Natural killer cell (primary cell): ENCODE measurements at regions not wholly inside any gene's neighbourhood (a gene's known extent, or its start where the extent isn't known, plus 50 kb on each side); places are given as distances from the start of the nearest gene placed in this dataset.

ENCODE experiments used
- ATAC-seq, 3 donors: fragments of 150-1000 bp in 2 of 3; fragments of 200-7000 bp in 1 of 3; cut with Tn5 transposase; 1 replicate in 1 of 3; 2 replicates in 2 of 3; pipeline ENCODE4 v1.10.0; 2021; ENCODE audit warnings: mild to moderate bottlenecking in 2 of 3, moderate library complexity in 2 of 3
- DNase-seq, 2 donors: peaks; one replicate each; pipeline versions ENCODE4 v3.0.0 to v3.0.0-alpha.2; 2013 to 2021; ENCODE audit warnings: mixed read lengths in 1 of 2
- H3K27ac ChIP-seq: one replicate; pipeline ENCODE4 v1.5.1; 2013; ENCODE audit warnings: mild to moderate bottlenecking, low read length
- H3K27me3 ChIP-seq: one replicate; pipeline ENCODE4 v1.6.1; 2013; ENCODE audit warnings: low read length; ENCODE audit not compliant: control insufficient read depth, insufficient read depth
- H3K36me3 ChIP-seq: one replicate; pipeline ENCODE4 v1.6.1; 2013; ENCODE audit warnings: low read length; ENCODE audit not compliant: control insufficient read depth, insufficient read depth
- H3K4me1 ChIP-seq: one replicate; pipeline ENCODE4 v1.6.1; 2013; ENCODE audit warnings: low read length; ENCODE audit not compliant: control insufficient read depth, insufficient read depth
- H3K4me3 ChIP-seq: one replicate; pipeline ENCODE4 v1.5.1; 2013; ENCODE audit warnings: low read length
- H3K9me3 ChIP-seq: one replicate; pipeline ENCODE4 v1.6.1; 2013; ENCODE audit warnings: low read length; ENCODE audit not compliant: control insufficient read depth, insufficient read depth
- H3K27ac Mint-ChIP-seq, 2 donors: one replicate each; pipeline ENCODE4 v1.8.0; 2022; ENCODE audit warnings: mild to moderate bottlenecking in 2 of 2, mixed read lengths in 2 of 2, moderate library complexity in 1 of 2
- H3K27me3 Mint-ChIP-seq, 2 donors: one replicate each; pipeline ENCODE4 v1.8.0; 2022; ENCODE audit warnings: low read depth in 2 of 2, mixed read lengths in 2 of 2
- H3K36me3 Mint-ChIP-seq: one replicate; pipeline ENCODE4 v1.8.0; 2022; ENCODE audit warnings: mixed read lengths
- H3K4me1 Mint-ChIP-seq, 2 donors: one replicate each; pipeline ENCODE4 v1.8.0; 2022; ENCODE audit warnings: mixed read lengths in 2 of 2
- H3K4me3 Mint-ChIP-seq: one replicate; pipeline ENCODE4 v1.8.0; 2022; ENCODE audit warnings: mild to moderate bottlenecking, moderate library complexity, mixed read lengths
- H3K9me3 Mint-ChIP-seq, 2 donors: one replicate each; pipeline ENCODE4 v1.8.0; 2022; ENCODE audit warnings: mixed read lengths in 2 of 2
- WGBS: methylation state at CpG from one replicate; pipeline ENCODE4 v1.1.7; 2013; ENCODE audit warnings: missing lambda C conversion rate; ENCODE audit not compliant: insufficient coverage; 5-methylcytosine and 5-hydroxymethylcytosine counted together
- intact Hi-C: fragments of 100-400 bp; cut with micrococcal nuclease; formaldehyde crosslinking; loops from one replicate; pipeline ENCODE4 v1.14.2; 2022
- TF ChIP-seq, protein P1 (sequence below): fragments of 200-600 bp; IDR thresholded peaks from one replicate; pipeline ENCODE4 v1.8.0; 2022; ENCODE audit warnings: antibody characterized with exemption

DNA sequence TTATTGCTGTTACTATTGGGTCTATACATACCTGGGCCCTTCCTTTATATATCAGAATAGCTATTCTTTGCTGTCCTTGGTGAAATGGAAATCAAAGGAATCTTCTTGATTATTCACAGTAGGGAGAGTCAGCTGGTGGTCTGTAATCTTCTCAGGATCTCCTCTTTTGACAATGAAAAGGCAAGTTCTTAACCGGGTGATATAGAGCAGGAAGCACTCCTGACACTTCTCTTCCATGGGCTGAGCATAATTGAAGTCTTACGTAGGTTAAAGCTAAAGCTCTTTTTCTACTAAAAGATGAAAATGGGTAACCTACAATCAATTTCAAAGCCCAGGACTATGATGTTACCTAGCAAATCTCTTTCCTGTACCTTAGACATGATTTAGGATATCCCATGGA, 274.9 kb upstream of the LCORL start:
- intact Hi-C loops, result no loop called here
- no peaks in the 10 kb centered on the region for H3K27me3 ChIP-seq
- H3K4me1 ChIP-seq, result no peaks in the 10 kb centered on the region
- H3K27me3 Mint-ChIP-seq, result no peaks in the 10 kb centered on the region
- 37% methylated on average over 2 of the region's 2 CpGs for WGBS
- H3K4me1 Mint-ChIP-seq, result no peaks in the 10 kb centered on the region
- DNase-seq, result no peak
- H3K36me3 Mint-ChIP-seq, result no peaks in the 10 kb centered on the region
- H3K4me3 ChIP-seq, result no peak overlapping the region
- H3K27ac Mint-ChIP-seq, result no peak overlapping the region
- no peaks in the 10 kb centered on the region for H3K36me3 ChIP-seq
- no peak for ATAC-seq
- H3K9me3 Mint-ChIP-seq, result peaks cover 3 to 6% of the 10 kb centered on the region in 2 donors
- TF ChIP-seq, protein P1, sequence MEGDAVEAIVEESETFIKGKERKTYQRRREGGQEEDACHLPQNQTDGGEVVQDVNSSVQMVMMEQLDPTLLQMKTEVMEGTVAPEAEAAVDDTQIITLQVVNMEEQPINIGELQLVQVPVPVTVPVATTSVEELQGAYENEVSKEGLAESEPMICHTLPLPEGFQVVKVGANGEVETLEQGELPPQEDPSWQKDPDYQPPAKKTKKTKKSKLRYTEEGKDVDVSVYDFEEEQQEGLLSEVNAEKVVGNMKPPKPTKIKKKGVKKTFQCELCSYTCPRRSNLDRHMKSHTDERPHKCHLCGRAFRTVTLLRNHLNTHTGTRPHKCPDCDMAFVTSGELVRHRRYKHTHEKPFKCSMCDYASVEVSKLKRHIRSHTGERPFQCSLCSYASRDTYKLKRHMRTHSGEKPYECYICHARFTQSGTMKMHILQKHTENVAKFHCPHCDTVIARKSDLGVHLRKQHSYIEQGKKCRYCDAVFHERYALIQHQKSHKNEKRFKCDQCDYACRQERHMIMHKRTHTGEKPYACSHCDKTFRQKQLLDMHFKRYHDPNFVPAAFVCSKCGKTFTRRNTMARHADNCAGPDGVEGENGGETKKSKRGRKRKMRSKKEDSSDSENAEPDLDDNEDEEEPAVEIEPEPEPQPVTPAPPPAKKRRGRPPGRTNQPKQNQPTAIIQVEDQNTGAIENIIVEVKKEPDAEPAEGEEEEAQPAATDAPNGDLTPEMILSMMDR, result no peak
- H3K27ac ChIP-seq, result no peak overlapping the region
- H3K9me3 ChIP-seq, result no peaks in the 10 kb centered on the region
- H3K4me3 Mint-ChIP-seq, result no peak overlapping the region

DNA sequence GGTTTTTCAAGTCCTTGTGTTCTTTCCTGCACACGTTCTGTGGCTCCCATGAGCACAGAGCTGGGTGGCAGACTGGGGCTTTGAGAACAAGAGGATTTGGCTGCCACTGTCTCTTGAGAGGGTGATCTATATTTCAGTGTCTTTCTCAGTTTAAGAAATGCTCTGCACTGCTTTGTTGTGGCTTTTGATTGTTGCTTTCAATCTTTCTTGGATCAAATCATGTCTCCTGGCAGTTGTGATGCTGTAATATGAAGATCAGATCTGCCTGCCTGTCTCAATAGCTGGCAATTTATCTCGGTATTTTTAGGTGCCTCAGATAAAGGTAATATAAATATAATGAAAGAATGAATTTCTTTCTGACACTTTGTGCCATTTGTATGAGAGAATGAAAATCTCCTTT, 273.3 kb upstream of the LCORL start:
- Histone ChIP-seq H3K27me3 (no peaks in the 10 kb centered on the region), H3K9me3 (no peaks in the 10 kb centered on the region), H3K4me3 (no peak overlapping the region), H3K4me1 (no peaks in the 10 kb centered on the region), H3K36me3 (no peaks in the 10 kb centered on the region), H3K27ac (no peak overlapping the region)
- Mint-ChIP-seq H3K27ac (no peak overlapping the region), H3K27me3 (no peaks in the 10 kb centered on the region), H3K9me3 (peaks cover 3 to 6% of the 10 kb centered on the region in 2 donors), H3K4me1 (no peaks in the 10 kb centered on the region), H3K36me3 (no peaks in the 10 kb centered on the region), H3K4me3 (no peak overlapping the region)
- TF ChIP-seq, protein P1, result no peak
- WGBS, result 63% methylated on average over 2 of the region's 2 CpGs
- DNase-seq (no peak), ATAC-seq (no peak)
- intact Hi-C loops, result no loop called here

DNA sequence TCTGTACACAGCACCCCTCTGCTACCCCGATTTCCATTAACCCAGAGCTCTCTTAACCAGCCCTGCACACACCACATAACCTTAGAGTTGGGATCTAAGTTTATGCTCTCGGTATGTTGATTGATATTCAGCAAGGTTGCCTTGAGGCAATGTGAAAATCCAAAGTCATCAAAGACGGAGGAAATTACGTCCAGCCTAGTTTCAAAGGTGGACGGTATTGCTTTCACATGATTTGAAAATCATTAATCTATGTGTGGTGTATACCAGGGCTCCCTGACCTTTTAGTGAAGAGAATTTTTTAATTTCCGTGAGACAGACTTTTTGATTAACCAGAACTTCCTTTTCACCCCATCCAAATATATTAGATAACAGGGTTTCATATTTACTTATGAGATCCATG, 272.5 kb upstream of the LCORL start:
- Histone ChIP-seq H3K27ac (no peak overlapping the region), H3K4me3 (no peak overlapping the region), H3K36me3 (no peaks in the 10 kb centered on the region), H3K4me1 (no peaks in the 10 kb centered on the region), H3K9me3 (no peaks in the 10 kb centered on the region), H3K27me3 (no peaks in the 10 kb centered on the region)
- no peaks in the 10 kb centered on the region for H3K36me3 Mint-ChIP-seq
- TF ChIP-seq, protein P1, result no peak
- no peak overlapping the region for H3K27ac Mint-ChIP-seq
- H3K27me3 Mint-ChIP-seq, result no peaks in the 10 kb centered on the region
- WGBS, result 90% methylated on average over 5 of the region's 6 CpGs
- no peaks in the 10 kb centered on the region for H3K4me1 Mint-ChIP-seq
- no peak overlapping the region for H3K4me3 Mint-ChIP-seq
- intact Hi-C loops, result no loop called here
- ATAC-seq, result no peak
- H3K9me3 Mint-ChIP-seq, result peaks cover 3 to 6% of the 10 kb centered on the region in 2 donors
- DNase-seq, result no peak

DNA sequence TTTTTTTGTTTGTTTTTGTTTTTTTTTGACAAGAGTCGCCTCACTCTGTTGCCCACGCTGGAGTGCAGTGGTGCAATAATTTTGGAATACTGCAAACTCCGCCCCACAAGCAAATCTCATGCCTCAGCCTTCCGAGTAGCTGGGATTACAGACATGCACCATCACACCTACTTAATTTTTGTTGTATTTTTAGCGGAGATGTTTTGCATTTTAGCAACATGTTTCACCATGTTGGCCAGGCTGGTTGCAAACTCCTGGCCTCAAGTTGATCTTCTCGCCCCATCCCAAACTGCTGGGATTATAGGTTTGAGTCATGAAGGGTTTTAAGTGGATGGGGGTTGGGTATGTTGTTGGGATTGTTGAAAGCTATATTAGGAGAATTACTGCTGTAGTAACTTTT, 270.9 kb upstream of the LCORL start:
- WGBS, result 82% methylated on average over 6 of the region's 6 CpGs
- H3K4me1 ChIP-seq, result no peaks in the 10 kb centered on the region

More for the DNA sequence above, 270.9 kb upstream of the LCORL start:
- intact Hi-C loops, result no loop called here
- Histone ChIP-seq H3K36me3 (no peaks in the 10 kb centered on the region), H3K27me3 (no peaks in the 10 kb centered on the region), H3K9me3 (no peaks in the 10 kb centered on the region), H3K4me3 (no peak overlapping the region), H3K27ac (no peak overlapping the region)
- Mint-ChIP-seq H3K4me1 (no peaks in the 10 kb centered on the region), H3K9me3 (peaks cover 3 to 8% of the 10 kb centered on the region in 2 donors), H3K36me3 (no peaks in the 10 kb centered on the region), H3K4me3 (no peak overlapping the region), H3K27ac (no peak overlapping the region), H3K27me3 (no peaks in the 10 kb centered on the region)
- TF ChIP-seq, protein P1, result no peak
- DNase-seq (no peak), ATAC-seq (no peak)
